ENCODE measurements at regions not wholly inside any gene's neighbourhood (a gene's known extent, or its start where the extent isn't known, plus 50 kb on each side); places are given as distances from the start of the nearest gene placed in this dataset.
"Not testable (repeated sequence)": the region's sequence is repeated elsewhere in the genome, so short reads cannot be mapped to it uniquely, and the experiment has no call there.

DNA sequence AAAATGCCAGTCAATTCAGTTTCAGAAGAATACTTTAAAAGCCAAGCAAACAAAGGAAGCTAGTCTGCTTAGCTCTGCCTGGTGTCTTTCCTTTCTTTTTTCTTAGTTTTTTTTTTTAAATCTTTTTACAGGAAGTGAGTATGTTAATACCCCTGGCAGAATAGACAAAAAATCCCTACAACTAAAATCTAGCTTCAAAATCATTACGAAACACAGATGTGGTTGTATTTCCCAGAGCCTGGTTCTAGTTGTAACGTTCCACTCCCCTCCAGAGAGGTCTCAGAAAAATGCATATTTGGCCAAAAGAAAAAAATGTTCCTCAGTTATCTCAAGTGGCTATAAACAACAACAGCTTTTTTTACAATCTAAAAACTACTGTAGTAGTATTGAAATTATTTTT, 202.1 kb upstream of the RND3 start:
- no peak overlapping the region for H3K27ac Mint-ChIP-seq
- H3K4me3 Mint-ChIP-seq = no peak overlapping the region
- no peak for DNase-seq (ENCODE audit: low spot score in 2 of 2)
- H3K4me1 Mint-ChIP-seq = no peaks in the 10 kb centered on the region
- H3K9me3 Mint-ChIP-seq = peaks cover 4% of the 10 kb centered on the region
- no peak for ATAC-seq
- no peaks in the 10 kb centered on the region for H3K36me3 Mint-ChIP-seq

GRCh38 chr2:150688016-150688415, 200.5 kb upstream of the RND3 start:
- Mint-ChIP-seq H3K4me1 (no peaks in the 10 kb centered on the region), H3K27ac (no peak overlapping the region), H3K36me3 (no peaks in the 10 kb centered on the region)

DNA sequence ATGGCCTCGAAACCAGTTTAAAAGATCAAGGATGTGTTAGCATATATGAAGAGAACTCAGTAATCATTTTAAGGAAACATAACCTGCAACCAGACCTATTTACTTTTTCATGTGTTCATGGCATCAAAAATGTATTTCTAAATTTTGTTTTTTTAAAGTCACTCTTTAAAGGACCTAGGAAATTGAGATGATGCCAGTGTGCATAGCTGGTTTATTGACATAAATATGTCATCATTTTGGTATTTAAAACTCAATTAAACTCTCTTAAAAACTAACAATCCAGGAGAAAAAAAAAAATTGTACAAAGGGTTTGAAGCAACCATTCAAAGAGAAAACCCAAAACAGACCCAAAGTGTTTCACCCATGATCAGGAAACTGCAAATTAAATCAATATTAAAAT, 198.9 kb upstream of the RND3 start:
- Mint-ChIP-seq H3K36me3 (no peaks in the 10 kb centered on the region), H3K4me1 (no peaks in the 10 kb centered on the region)
- DNase-seq (ENCODE audit: low spot score in 2 of 2) = no peak

More at GRCh38 chr2:150688016-150688415, 200.5 kb upstream of the RND3 start:
- no peak for DNase-seq (ENCODE audit: low spot score in 2 of 2)
- no peak for ATAC-seq
- Mint-ChIP-seq H3K4me3 (no peak overlapping the region), H3K9me3 (no peaks in the 10 kb centered on the region)

DNA sequence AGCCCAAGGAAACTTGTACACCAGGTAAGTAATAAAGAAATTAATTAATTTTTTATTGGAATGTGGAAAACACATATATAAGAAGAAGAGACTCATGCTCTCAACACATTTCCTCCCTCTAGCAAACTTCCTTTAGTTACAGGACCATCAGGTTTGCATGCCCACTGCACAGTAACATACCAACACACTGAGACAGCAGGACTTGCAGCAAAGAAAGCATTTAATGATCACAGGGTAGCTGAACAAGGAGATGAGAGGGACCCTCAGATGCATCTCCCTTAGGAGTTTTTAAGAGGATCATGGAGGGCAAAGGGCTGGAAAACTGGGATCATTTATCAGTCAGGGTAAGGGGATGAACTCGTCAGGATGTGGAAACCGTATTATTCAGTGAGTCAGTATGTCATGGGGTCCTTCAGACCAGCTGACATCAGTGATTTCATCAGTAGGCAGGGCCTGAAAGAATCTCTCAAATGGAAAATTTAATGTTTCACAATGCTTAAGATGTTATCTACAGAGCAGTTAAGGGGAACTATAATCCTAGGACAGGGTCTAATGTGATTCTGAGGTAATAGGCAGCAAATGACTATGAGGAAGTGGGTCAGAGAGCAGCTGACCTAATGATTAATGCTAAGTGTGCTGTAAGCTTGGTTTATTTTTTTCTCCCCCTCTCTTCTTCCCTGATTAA, 193.8 kb upstream of the RND3 start:
- DNase-seq (ENCODE audit: low spot score in 2 of 2) (no peak), ATAC-seq (peak; percentile 16)
- H3K27ac Mint-ChIP-seq = no peak overlapping the region
- H3K9me3 Mint-ChIP-seq = no peaks in the 10 kb centered on the region
- no peaks in the 10 kb centered on the region for H3K36me3 Mint-ChIP-seq
- no peaks in the 10 kb centered on the region for H3K4me1 Mint-ChIP-seq
- H3K4me3 Mint-ChIP-seq = no peak overlapping the region

More for the DNA sequence above, 198.9 kb upstream of the RND3 start:
- H3K9me3 Mint-ChIP-seq = no peaks in the 10 kb centered on the region
- H3K27ac Mint-ChIP-seq = no peak overlapping the region
- no peak overlapping the region for H3K4me3 Mint-ChIP-seq
- ATAC-seq = no peak

DNA sequence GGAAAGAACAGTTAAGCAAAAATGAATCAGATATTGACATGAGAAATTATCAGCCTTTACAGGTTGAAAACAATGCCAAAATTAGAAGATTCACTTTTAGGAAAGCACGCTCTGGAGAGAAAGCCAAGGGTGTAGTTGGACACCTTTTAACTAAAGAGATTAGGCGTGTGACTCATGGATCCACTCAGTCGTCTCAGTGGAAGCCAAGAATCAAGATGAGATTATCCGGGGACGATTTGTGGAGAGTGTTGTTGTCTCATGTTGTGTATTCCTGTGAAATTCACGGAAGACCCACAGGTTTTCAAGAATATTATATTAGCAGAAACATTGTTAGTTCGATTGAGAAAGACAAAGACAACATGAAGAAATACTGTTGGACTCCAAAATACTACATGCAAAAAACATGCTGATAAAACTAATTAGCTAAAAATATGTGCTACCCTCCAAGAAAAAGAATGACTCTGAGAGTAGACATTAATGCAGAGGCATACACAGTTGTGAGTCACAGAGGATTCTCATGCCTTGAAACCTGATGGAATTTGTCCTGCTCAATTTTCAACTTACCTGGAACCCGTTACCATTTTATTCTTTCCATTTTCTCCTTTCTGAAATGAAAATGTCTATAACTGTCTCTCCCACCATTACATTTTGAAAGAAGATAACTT, 192.1 kb upstream of the RND3 start:
- no peak for DNase-seq (ENCODE audit: low spot score in 2 of 2)
- H3K4me1 Mint-ChIP-seq = no peaks in the 10 kb centered on the region

DNA sequence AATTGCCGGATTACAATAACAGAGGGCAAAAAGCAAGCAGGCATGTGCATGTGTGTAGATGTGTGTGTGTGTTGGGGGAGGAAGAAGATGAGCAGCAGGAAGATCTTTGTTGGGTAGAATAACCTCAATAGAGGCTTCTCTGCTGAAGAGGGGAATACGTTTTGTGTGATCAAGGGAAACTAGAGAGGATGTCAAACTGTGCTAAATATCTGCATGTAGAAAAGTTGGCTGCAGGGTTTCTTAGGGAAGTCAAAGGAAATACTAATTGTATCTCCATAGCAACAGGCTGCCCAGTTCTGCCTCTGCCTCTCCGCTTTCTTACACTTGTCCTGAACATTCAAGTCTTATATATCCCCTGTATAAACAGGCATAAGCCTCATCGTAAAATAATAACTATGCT, 190.1 kb upstream of the RND3 start:
- no peak for ATAC-seq
- no peak overlapping the region for H3K4me3 Mint-ChIP-seq
- no peaks in the 10 kb centered on the region for H3K36me3 Mint-ChIP-seq
- H3K9me3 Mint-ChIP-seq = no peaks in the 10 kb centered on the region
- no peak for DNase-seq (ENCODE audit: low spot score in 2 of 2)
- no peak overlapping the region for H3K27ac Mint-ChIP-seq
- H3K4me1 Mint-ChIP-seq = no peaks in the 10 kb centered on the region

More for the DNA sequence above, 192.1 kb upstream of the RND3 start:
- H3K4me3 Mint-ChIP-seq = no peak overlapping the region
- no peaks in the 10 kb centered on the region for H3K9me3 Mint-ChIP-seq
- ATAC-seq = no peak
- no peak overlapping the region for H3K27ac Mint-ChIP-seq
- H3K36me3 Mint-ChIP-seq = no peaks in the 10 kb centered on the region

DNA sequence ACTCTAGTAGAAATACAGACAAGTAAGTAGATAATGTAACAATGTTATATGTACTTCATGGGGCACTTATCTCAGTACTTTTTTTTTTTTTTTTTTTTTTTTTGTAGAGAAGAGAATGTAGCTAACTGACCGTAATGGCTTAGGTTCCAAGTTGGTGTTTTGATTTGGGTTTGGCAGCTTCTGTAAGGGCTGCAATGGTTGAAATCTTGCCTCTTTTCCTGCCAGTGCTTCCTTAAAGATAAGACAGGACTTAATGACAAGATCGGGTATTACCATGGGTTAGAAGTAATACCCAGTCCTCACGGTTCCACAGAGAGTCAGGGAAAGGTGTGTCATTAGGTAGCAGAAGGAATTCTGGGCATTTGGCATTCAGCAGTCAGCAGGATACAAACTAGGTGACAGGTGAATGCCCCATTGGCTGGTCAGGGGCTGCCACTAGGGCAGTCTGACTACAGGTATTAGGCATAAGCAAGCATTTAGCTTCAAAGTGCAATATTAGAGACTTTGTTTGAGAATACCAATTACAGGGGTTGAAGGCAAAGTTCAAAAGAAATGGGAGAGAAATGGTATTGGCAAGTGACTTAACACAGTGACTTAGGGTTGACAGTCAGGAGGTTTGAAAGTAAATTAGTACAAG, 189.4 kb upstream of the RND3 start:
- DNase-seq (ENCODE audit: low spot score in 2 of 2) (no peak), ATAC-seq (no peak)
- no peaks in the 10 kb centered on the region for H3K36me3 Mint-ChIP-seq
- H3K27ac Mint-ChIP-seq = no peak overlapping the region
- no peak overlapping the region for H3K4me3 Mint-ChIP-seq
- H3K9me3 Mint-ChIP-seq = no peaks in the 10 kb centered on the region
- H3K4me1 Mint-ChIP-seq = no peaks in the 10 kb centered on the region

DNA sequence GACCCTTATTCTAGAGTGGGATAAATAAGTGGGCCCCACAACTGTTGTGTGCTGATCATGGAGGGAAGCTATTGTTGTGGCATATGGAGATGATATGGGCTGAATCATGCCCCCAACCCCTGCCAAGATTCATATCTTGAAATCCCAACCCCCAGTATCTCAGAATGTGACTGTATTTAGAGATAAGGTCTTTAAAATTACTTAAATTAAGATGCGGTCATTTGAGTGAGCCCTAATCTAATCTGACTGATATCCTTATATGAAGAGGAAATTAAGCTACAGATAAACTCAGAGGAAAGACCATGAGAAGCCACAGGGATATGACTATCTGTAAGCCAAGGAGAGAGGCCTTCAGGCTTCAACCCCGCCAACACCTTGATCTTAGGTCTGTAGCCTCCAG, 188.3 kb upstream of the RND3 start:
- Mint-ChIP-seq H3K36me3 (no peaks in the 10 kb centered on the region), H3K9me3 (no peaks in the 10 kb centered on the region), H3K4me1 (no peaks in the 10 kb centered on the region), H3K27ac (no peak overlapping the region), H3K4me3 (no peak overlapping the region)
- DNase-seq (ENCODE audit: low spot score in 2 of 2) (no peak), ATAC-seq (no peak)

DNA sequence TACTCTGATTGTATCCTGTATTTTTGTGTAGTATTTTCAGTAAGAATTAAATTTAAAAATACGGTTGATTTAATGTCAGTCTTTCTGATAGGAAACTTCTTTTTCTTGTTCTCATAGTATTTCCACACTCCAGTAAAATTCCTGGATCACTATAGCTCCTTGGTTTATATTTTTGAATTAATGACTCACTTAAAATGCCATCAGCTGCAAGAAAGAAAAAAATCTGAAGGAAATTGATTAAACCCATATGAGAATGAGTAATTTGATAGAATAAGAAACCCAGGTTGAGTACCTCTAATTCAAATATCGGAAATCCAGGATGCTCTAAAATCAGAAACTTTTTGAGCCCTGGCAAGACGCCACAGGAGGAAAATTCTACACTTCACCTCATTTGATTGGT, 186.8 kb upstream of the RND3 start:
- no peak for ATAC-seq
- H3K36me3 Mint-ChIP-seq = no peaks in the 10 kb centered on the region
- no peaks in the 10 kb centered on the region for H3K9me3 Mint-ChIP-seq
- no peak overlapping the region for H3K4me3 Mint-ChIP-seq
- no peak overlapping the region for H3K27ac Mint-ChIP-seq
- no peak for DNase-seq (ENCODE audit: low spot score in 2 of 2)
- H3K4me1 Mint-ChIP-seq = no peaks in the 10 kb centered on the region

GRCh38 chr2:150672311-150672710, 184.8 kb upstream of the RND3 start:
- H3K27ac Mint-ChIP-seq = no peak overlapping the region
- H3K4me3 Mint-ChIP-seq = no peak overlapping the region
- peaks cover 3% of the 10 kb centered on the region for H3K9me3 Mint-ChIP-seq
- H3K4me1 Mint-ChIP-seq = no peaks in the 10 kb centered on the region
- ATAC-seq = no peak
- no peaks in the 10 kb centered on the region for H3K36me3 Mint-ChIP-seq
- DNase-seq (ENCODE audit: low spot score in 2 of 2) = no peak

- no peak overlapping the region for H3K27ac Mint-ChIP-seq
- ATAC-seq (no peak), DNase-seq (ENCODE audit: low spot score in 2 of 2) (no peak)
- peaks cover 3% of the 10 kb centered on the region for H3K9me3 Mint-ChIP-seq
- H3K36me3 Mint-ChIP-seq = no peaks in the 10 kb centered on the region
- no peaks in the 10 kb centered on the region for H3K4me1 Mint-ChIP-seq
- H3K4me3 Mint-ChIP-seq = no peak overlapping the region
These were observed 182.0 kb upstream of the RND3 start for GRCh38 chr2:150669492-150669891.

- not testable (repeated sequence) for DNase-seq (ENCODE audit: low spot score in 2 of 2); H3K4me3 Mint-ChIP-seq; ATAC-seq; H3K9me3 Mint-ChIP-seq; H3K36me3 Mint-ChIP-seq; H3K27ac Mint-ChIP-seq; H3K4me1 Mint-ChIP-seq
These were observed 179.6 kb upstream of the RND3 start for GRCh38 chr2:150667039-150667438.

DNA sequence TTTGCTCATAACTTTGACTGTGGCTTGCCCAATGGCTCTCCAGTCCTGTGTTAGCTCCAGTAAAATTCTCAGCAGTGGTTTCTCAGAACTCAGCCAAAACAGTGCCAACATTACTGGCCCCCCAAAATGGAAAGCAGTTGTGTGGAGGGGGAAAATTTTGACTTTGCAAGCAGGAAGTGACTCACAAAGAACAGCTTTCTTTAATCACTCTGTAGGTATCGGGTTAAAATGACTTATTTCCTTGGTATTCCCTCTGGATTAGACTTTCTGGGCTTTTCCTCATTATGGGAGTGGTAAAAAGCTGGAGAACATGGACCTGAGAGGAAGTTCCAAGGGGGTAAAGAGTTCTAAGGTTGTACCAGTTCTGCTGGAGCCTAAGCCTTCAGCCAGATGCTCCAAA, 175.7 kb upstream of the RND3 start:
- no peaks in the 10 kb centered on the region for H3K4me1 Mint-ChIP-seq
- no peak overlapping the region for H3K4me3 Mint-ChIP-seq
- peaks cover 15% of the 10 kb centered on the region for H3K9me3 Mint-ChIP-seq
- no peak for DNase-seq (ENCODE audit: low spot score in 2 of 2)
- H3K36me3 Mint-ChIP-seq = no peaks in the 10 kb centered on the region
- H3K27ac Mint-ChIP-seq = no peak overlapping the region
- ATAC-seq = no peak

DNA sequence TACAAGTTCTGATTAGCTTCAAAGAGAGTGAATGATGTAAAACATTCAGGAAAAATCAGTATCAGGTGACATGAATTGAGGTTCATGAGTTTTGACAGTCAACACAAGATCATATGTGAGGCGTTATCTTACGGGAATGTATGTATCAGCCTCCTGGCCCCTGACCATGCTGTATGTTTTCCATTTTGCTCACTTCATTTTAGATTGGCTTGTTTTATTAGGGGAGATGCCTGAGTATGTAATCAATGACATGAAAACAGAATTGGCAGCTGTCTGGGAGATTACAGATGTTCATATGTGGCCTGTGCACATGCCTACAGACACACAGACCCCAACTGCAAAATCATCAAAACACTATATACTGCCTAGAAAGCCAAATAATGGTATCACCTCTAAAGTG, 168.5 kb upstream of the RND3 start:
- Mint-ChIP-seq H3K4me3 (no peak overlapping the region), H3K36me3 (no peaks in the 10 kb centered on the region), H3K27ac (no peak overlapping the region), H3K4me1 (no peaks in the 10 kb centered on the region), H3K9me3 (peaks cover 8% of the 10 kb centered on the region)
- DNase-seq (ENCODE audit: low spot score in 2 of 2) (no peak), ATAC-seq (no peak)

GRCh38 chr2:150653351-150653750, 165.9 kb upstream of the RND3 start:
- Mint-ChIP-seq H3K9me3 (peaks cover 3% of the 10 kb centered on the region), H3K4me3 (no peak overlapping the region), H3K27ac (no peak overlapping the region), H3K36me3 (no peaks in the 10 kb centered on the region), H3K4me1 (no peaks in the 10 kb centered on the region)
- DNase-seq (ENCODE audit: low spot score in 2 of 2) (no peak), ATAC-seq (no peak)

- Mint-ChIP-seq H3K4me3 (no peak overlapping the region), H3K4me1 (no peaks in the 10 kb centered on the region), H3K27ac (no peak overlapping the region), H3K36me3 (no peaks in the 10 kb centered on the region), H3K9me3 (peaks cover 3% of the 10 kb centered on the region)
- DNase-seq (ENCODE audit: low spot score in 2 of 2) (no peak), ATAC-seq (no peak)
These were observed 160.5 kb upstream of the RND3 start for GRCh38 chr2:150647943-150648342.
